HPDE6-E6E7 (cell line): ENCODE measurements at regions not wholly inside any gene's neighbourhood (a gene's known extent, or its start where the extent isn't known, plus 50 kb on each side); places are given as distances from the start of the nearest gene placed in this dataset.
A peak's percentile ranks its signal among the peaks of the same experiment; 100 is the strongest.
"Not testable (repeated sequence)": the region's sequence is repeated elsewhere in the genome, so short reads cannot be mapped to it uniquely, and the experiment has no call there.

Source experiments
- DNase-seq: peaks from one replicate; pipeline ENCODE4 v3.0.0; 2011; ENCODE audit warnings: missing footprints; ENCODE audit errors: extremely low spot score

DNA sequence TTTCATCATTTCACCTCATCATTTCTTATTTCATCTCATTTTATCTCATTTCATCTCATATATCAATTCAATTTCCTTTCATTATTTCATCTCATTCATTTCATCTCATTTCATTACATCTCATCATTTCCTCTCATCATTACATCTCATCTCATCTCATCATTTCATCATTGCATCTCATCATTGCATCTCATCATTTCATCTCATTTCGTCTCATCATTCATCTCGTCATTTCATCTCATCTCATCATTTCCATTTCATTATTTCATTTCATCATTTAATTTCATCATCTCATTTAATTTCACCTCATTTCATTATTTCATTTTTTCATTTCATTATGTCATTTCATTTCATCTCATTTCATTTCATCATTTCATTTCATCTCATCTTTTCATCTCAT, 168.5 kb upstream of the FAM72C start:
- not testable (repeated sequence) for DNase-seq

DNA sequence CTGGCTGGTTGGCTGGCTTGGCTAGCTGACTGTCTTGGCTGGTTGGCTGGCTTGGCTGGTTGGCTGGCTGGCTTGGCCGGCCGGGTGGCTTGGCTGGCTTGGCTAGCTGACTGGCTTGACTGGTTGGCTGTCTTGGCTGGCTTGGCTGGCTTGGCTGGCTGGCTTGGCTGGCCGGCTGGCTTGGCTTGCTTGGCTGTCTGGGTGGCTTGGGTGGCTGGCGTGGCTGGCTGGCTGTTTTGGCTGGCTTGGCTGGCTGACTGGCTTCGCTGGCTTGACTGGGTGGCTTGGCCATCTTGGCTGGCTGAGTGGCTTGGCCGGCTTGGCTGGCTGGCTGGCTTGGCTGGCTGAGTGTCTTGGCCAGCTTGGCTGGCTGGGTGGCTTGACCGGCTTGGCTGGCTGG, 133.2 kb upstream of the FAM72C start:
- DNase-seq: not testable (repeated sequence)

DNA sequence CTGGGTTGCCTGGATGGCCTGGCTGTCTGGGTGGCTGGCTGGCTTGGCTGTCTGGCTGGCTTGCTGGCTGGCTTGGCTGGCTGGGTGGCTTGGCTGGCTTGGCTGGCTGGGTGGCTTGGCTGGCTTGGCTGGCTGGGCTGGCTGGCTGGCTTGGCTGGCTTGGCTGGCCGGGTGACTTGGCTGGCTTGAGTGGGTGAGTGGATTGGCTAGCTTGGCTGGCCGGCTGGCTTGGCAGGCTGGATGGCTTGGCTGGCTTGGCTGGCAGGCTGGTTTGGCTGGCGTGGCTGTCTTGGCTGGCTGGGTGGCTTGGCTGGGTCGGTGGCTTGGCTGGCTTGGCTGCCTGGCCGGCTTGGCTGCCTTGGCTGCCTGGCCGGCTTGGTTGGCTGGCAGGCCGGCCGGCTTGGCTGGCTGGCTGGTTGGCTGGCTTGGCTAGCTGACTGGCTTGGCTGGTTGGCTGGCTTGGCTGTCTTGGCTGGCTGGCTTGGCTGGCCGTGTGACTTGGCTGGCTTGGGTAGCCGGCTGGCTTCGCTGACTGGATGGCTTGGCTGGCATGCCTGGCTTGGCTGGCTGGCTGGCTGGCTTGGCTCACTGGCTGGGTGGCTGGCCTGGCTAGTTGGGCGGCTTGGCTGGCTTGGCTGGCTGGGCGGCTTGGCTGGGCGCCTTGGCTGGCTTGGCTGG, 132.4 kb upstream of the FAM72C start:
- not testable (repeated sequence) for DNase-seq

DNA sequence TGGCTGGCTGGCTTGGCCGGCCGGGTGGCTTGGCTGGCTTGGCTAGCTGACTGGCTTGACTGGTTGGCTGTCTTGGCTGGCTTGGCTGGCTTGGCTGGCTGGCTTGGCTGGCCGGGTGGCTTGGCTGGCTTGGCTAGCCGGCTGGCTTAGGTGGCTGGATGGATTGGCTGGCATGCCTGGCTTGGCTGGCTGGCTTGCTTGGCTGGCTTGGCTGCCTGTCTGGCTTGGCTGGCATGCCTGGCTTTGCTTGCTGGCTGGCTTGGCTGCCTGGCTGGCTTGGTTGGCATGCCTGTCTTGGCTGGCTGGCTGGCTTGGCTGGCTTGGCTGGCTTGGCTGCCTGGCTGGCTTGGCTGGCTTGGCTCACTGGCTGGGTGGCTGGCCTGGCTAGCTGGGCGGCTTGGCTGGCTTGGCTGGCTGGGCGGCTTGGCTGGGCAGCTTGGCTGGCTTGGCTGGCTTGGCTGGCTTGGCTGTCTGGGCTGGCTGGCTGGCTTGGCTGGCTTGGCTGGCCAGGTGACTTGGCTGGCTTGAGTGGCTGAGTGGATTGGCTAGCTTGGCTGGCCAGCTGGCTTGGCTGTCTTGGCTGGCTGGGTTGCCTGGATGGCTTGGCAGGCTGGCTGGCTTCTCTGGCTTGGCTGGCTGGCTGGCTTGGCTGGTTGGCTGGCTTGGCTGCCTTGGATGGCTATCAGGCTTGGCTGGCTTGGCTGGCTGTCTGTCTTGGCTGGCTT, 131.5 kb upstream of the FAM72C start:
- not testable (repeated sequence) for DNase-seq

DNA sequence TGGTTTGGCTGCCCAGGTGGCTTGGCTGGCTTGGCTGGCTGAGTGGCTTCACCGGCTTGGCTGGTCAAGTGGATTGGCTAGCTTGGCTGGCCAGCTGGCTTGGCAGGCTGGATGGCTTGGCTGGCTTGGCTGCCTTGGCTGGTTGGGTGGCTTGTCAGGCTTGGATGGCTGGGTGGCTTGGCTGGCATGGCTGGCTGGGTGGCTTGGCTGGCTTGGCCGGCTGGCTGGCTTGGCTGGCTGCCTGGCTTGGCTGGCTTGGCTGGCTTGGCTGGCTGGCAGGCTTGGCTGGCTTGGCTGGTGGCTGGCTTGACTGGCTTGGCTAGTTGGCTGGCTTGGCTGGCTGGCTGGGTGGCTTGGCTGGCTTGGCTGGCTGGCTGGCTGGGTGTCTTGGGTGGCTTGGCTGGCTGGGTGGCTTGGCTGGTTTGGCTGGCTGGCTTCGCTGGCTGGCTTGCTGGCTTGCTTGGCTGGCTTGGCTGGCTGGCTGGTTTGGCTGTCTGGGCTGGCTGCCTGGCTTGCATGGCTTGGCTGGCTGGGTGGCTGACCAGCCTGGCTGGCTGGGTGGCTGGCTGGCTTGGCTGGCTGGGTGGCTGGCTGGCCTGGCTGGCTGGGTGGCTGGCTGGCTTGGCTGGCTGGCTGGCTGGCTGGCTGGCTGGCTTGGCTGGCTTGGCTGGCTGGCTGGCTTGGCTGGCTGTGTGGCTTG, 130.4 kb upstream of the FAM72C start:
- DNase-seq: not testable (repeated sequence)

DNA sequence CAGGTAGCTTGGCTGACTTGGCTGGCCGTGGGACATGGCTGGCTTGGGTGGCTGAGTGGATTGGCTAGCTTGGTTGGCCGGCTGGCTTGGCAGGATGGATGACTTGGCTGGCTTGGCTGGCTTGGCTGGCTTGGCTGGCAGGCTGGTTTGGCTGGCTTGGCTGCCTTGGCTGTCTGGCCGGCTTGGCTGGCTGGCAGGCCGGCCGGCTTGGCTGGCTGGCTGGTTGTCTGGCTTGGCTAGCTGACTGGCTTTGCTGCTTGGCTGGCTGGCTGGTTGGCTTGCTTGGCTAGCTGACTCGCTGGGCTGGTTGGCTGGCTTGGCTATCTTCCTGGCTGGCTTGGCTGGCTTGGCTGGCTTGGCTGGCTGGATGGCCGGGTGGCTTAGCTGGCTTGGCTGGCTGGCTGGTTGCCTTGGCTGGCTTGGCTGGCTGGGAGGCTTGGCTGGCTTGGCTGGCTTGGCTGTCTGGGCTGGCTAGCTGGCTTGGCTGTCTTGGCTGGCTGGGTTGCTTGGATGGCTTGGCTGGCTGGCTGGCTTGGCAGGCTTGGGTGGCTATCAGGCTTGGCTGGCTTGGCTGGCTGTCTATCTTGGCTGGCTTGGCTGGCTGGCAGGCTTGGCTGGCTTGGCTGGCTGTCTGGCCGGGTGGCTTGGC, 129.7 kb upstream of the FAM72C start:
- peak; percentile 3 for DNase-seq

DNA sequence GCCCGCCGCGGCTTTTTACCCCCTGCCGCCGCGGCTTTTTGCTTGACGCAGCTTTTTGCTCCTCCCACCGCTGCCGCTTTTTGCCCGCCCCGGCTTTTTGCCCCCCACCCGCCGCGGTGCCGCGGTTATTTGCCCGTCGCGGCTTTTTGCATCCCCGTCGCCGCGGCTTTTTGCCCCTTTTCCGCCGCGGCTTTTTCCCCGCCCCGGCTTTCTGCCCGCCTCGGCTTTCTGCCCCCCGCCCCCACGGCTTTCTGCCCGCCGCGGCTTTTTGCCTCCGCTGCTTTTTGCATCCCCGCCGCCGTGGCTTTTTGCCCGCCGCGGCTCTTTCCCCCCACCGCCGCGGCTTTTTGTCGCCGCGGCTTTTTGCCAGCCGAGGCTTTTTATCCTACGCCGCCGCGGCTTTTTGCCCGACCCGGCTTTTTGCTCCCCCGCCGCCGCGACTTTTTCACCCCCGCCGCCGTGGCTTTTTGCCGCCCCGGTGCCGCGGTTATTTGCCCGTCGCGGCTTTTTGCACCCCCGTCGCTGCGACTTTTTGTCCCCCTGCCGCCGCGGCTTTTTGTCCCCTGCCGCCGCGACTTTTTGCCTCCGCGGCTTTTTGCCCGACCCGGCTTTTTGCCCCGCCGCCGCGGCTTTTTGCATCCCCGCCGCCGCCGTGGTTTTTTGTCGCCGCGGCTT, 105.5 kb upstream of the FAM72C start:
- not testable (repeated sequence) for DNase-seq

DNA sequence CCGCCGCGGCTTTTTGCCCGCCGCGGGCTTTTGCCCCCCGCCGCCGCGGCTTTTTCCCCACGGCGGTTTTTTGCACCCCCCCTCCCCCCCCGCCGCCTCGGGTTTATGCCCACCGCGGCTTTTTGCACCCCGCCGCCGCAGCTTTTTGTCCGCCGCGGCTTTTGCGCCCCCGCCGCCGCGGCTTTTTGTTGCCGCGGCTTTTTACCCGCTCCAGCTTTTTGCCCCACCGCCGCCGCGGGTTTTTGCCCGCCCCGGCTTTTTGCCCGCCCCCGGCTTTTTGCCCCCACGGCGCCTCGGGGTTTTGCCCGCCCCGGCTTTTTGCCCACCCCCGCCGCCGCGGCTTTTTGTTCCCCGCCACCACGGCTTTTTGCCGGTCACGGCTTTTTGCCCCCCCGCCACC, 104.9 kb upstream of the FAM72C start:
- DNase-seq: not testable (repeated sequence)

DNA sequence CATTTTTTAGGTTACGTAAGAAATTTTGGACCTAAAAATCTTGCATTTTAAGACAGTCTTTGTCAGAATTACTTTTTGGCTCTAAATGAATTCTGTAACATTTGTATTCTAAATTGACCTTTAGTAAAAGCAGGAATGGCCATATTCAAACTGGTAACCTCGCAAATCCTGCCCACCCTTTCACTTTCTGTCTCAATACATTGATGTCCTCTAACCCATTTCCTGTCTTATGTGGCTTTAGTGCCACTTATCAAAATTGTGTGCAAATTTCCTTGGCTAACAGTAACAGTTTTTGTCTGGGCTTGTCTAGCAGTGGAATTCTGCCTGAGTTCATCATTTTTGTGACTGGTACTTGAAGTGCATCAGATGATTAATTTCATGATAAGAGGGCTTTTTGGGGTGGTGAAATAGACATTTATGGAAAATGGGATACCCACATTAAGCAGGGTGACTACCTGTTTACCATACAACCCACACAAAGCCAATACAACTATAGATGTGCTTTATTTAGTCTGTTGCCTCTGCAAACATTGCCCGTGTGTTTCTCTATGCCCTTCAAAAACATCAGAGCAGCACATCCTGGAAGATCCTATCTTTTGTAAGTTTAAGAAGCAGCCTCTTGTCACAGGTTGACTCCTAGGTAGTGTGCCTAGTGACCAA, 98.7 kb upstream of the FAM72C start:
- not testable (repeated sequence) for DNase-seq

DNA sequence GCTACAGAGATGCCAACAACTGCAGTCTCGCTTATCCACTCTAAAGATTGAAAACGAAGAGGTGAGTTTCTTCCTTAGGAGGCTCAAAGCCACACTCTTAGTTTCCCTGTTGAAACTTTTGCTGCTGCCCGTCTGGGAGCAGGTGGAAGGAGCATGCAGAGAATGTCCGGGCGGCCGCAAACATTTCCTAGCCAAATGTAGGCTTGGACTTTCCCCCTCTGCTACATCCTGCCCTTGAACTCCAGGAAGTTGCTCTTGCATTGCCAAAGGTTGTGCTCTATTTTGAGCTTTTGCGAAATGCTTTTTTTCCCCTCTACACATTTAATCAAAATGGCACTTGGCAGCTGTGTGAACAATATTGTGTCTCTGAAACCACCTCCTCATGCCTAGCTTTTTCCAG, 95.3 kb upstream of the FAM72C start:
- not testable (repeated sequence) for DNase-seq

DNA sequence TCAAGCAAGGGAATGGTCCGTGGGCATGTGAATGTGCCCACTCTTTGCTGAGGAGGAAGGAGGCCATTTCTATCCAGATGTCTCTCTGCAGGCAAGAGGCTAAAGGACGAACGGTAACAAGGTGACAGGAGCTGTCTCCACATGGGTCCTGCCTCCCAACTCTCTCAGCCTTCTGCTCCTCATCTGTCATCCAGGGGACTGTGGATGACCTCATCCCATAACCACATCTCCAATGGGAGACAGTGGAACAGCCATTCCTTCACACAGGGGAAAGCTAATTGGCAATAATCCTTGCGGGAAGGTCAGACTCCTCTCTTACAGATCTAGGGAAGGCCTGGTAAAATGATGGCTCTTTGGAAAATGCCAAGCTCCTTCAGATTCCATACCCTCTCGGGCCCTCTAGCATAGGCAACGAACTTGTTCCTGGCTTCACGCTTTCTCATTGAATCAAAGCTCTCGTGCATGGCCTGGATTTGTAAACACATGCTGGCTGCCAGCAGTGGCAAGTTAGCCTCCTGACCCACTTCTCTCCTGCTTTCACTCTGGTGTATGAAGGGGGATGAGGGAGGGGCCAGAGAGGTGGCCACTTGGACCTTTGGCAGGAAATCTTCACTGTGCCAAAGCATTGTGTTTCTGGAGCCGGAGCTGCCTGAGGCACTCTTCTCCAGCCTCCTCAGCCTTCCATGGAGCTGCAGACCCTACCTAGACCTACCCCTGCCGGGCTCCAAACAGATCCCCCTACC, 94.5 kb upstream of the FAM72C start:
- DNase-seq: not testable (repeated sequence)

DNA sequence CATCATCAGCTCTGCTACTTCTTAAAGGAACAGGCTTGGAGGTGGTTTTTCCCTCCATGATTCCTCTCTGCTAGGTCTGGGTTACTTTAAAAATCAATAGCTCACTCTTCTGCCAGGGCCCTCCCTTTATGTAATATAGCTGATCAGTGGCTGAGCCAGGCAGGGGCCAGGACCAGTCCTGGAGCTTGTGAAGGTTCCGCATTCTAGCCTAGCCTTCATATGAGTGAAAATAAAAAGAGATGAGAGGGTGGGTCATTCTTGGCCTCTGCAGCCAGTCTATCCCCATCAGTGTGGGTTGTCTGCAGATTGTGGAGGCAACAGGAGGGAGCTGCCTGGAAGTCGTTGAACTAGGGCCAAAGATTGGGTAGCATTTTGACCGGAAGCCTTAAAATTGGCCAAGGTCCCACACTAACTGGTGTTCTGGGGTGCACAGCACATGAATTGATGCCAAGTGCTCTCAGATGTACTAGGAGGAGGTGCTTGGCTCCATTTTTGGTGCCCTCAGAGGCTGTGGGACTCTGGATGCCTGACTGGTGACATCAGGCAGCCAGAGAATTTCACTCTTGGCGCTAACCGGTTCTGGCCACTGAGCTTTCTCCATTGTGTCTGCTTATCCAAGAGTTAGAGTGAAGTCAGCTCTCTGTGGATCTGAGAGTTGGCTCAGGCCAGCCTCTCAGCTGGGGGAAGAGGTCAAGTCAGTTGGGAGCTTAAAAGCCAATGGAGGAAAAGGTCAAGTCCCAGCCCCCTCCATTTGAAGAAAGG, 93.7 kb upstream of the FAM72C start:
- DNase-seq: not testable (repeated sequence)

DNA sequence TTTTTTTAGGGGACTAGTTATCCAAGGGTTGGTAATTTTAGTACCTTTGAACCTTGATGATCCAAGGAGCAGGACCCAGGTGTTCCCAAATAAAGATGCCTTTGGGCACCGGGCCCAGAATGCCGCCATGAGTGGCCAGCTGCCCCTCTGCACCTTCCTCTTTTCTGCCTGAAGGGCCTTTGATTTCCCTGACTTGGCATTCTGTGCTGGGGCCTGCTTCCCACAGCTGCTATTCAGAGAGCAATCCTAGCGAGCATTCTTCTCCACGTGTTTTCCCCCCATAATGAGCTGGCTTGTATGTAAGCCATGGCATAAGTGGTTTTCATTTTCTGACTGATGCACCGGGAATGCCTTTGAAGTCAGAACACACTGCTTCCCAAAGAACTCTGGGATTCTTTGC, 77.6 kb upstream of the FAM72C start:
- DNase-seq: not testable (repeated sequence)

DNA sequence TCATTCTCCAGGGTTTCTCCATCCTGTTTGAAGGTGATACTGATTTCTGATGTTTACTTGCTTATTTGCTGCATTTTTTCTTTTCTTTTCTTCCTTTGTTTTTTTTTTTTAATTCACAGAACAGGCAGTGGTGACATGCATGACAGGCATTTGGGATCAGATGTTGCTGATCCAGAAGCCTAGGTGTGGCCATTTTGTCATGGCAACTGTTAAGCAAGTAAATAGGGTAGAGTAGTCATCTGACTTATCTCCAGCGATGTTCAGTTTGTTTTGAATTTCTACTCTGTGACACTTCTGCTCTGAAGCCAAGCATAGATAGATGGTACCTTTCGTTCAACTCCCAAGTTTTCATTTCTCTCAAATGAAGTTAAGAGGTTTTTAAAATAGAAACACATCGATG, 74.9 kb upstream of the FAM72C start:
- DNase-seq: not testable (repeated sequence)

DNA sequence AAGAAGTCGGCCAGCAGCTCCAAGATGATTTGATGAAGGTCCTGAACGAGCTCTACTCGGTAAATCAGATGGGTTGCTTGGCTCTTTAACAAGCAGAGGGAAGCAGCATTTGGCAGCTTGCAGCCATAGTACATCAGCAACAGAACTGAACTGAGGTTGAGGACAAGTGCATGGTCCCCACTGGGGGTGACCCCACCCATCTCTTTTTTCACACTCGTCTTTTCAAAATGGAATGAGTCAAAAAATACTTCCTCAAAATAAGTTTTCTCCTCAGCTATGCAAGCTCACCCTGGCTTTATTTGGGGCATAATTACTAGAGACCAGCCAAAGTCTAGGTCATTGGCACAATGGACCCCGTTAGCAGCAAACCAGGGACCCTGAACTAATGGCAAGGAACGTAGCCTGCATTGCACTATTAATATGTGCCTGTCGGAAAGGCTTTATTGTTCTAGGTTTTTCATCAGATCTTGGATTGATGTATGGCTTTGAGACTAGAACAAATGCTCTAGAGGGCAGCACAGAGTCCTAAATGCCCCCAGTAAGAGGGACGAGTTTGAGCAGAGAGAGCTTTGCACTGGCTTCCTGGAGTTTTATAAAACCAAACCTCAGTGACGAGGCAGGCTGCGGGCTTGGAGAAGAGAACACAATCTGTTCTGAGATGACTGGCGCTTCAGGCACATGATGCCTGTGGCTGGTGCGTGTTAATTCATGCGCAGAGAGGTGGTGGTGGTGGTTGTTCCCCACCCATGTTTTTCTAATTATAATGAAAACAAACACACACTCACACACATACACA, 74.2 kb upstream of the FAM72C start:
- DNase-seq: not testable (repeated sequence)

DNA sequence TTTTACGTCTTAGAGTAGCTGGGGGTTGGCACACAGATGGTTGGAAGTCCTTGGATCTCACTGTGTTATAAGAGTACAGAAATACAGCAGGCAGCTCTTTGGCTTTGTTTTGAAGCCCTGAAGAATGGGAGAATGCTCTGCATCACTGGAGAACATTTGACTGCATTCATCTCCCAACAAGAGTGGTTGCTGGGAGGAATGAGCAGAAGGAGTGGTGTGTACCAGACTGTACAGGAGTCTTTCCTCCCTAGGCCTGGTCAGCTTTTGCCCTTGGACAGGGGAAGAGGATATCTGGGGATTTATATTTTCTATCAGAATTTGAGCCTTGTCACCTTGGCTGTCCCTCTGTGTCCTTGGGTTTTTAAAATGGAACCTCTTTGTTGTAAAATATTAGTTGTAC, 70.5 kb upstream of the FAM72C start:
- DNase-seq: not testable (repeated sequence)

DNA sequence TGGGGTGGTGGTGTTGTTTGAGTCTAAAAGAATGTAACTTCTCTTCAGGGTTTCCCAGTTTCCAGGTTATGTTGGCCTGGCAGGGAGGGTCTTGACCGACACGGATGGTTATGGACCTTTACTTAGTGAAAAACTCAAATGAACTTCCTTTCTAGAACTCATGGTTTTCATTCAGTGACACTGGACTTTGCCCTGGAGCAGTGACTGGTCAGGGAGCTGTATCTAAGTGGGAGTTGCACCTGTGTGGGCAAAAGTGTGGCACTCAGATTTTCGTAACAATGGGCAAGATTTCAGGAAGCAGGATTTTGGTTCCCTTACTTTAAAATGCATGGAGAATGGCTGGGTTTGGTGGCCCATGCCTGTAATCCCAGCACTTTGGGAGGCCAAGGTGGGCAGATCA, 68.5 kb upstream of the FAM72C start:
- not testable (repeated sequence) for DNase-seq

DNA sequence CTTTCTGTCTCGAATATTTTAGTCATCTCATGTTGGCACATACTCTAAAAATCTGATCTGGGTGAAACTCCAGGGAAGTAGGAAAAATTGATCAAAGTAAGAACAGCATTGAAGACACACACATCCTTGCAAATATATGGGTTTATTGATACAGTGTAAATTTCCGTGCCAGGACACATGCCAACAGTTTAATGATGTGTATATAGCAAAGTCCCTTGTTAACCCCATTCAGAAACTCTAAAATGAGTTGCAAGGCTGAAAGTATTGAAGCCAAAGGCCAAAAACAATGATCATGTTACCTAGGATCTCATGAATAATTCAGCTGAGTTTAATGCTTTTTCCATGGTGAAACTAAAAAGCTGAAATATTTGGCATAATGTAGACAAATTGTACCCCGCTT, 62.3 kb upstream of the FAM72C start:
- not testable (repeated sequence) for DNase-seq

DNA sequence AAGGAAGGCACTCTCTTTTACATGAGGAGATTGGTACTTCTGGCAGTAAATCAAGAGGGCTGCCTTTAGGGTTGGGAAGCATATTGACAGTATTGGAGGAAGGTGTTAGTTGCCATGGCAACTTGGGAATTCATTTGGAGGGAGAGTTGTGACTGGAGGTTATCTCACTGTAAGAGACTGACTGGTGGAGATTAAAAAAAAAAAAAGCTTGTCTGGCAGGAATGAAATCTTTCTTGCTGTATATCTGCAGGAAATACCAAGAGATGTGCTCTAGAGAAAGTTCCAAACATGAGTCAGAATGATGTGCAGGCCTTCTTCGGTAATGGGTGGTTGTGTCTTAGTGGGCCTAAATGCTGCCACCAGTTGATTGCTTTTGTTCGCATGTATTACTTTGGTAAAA, 59.8 kb upstream of the FAM72C start:
- DNase-seq: not testable (repeated sequence)
